ENCODE measurements at regions not wholly inside any gene's neighbourhood (a gene's known extent, or its start where the extent isn't known, plus 50 kb on each side); places are given as distances from the start of the nearest gene placed in this dataset.

GRCh38 chr16:13437413-13437795 lies 482.6 kb upstream of the ERCC4 start (continued):
- TF ChIP-seq REST (IDR thresholded peaks at IDR 0.05; ENCODE audit: low read depth) = no peak
- no peak for TF ChIP-seq RAD21 (IDR thresholded peaks at IDR 0.05; ENCODE audit: low read depth)
- TF ChIP-seq ZFX (IDR thresholded peaks at IDR 0.05) = no peak
- no peak for TF ChIP-seq EGR1 (IDR thresholded peaks at IDR 0.05; ENCODE audit: low read depth)
- no peak for TF ChIP-seq CEBPB (IDR thresholded peaks at IDR 0.05; ENCODE audit: low read depth)
- no peak for TF ChIP-seq POLR2A (IDR thresholded peaks at IDR 0.05; ENCODE audit: borderline replicate concordance, extremely low read depth, insufficient read depth, insufficient read length)
- TF ChIP-seq SRF (IDR thresholded peaks at IDR 0.05; ENCODE audit: low read depth) = no peak
- TF ChIP-seq POLR2AphosphoS5 (IDR thresholded peaks at IDR 0.05; ENCODE audit: low read depth, low read length) = no peak
- TF ChIP-seq JUND (IDR thresholded peaks at IDR 0.05) = no peak

- DNase-seq (ENCODE audit: low read depth, low spot score) (no peak), ATAC-seq (no peak)
- H2AFZ ChIP-seq (ENCODE audit: low read depth, low read length, poor library complexity, severe bottlenecking) = no peak overlapping the region
- H3K4me1 ChIP-seq (ENCODE audit: control insufficient read depth in 1 of 2, insufficient read depth in 2 of 2, low read length in 2 of 2) = no peaks in the 10 kb centered on the region
- intact Hi-C loops (cut with micrococcal nuclease) = no loop called here
- H3K4me2 ChIP-seq (ENCODE audit: low read length) = no peak overlapping the region
- no peaks in the 10 kb centered on the region for H3K27me3 ChIP-seq (ENCODE audit: insufficient read depth, low read length)
- no peaks in the 10 kb centered on the region for H3K36me3 ChIP-seq (ENCODE audit: control insufficient read depth in 1 of 2, insufficient read depth in 2 of 2, low read length in 2 of 2)
- H3K27ac ChIP-seq (ENCODE audit: low read depth, low read length) = no peak overlapping the region
- POLR2A ChIA-PET = no interaction called here
- H4K20me1 ChIP-seq (ENCODE audit: insufficient read depth) = no peaks in the 10 kb centered on the region
- no peak overlapping the region for H3K9ac ChIP-seq (ENCODE audit: low read length)
- H3K4me3 ChIP-seq (replicated peaks in 1 of 2; ENCODE audit: low read depth in 1 of 2, low read length in 2 of 2) = no peak overlapping the region
- H3K79me2 ChIP-seq (ENCODE audit: insufficient read depth, low read length) = no peaks in the 10 kb centered on the region
- BruUV-seq (replicated peaks) = no TSS peak
- RAD21 ChIA-PET (ENCODE audit: low non-redundant PET in 1 of 2, low total read pairs in 2 of 2, uncharacterized antibody in 2 of 2, unreplicated experiment in 2 of 2) = no interaction called here
- H3K9me2 ChIP-seq (ENCODE audit: insufficient read depth) = no peaks in the 10 kb centered on the region
- peaks cover 0 to 5% of the 10 kb centered on the region in 2 experiments; a peak in 1 of 4 replicates for H3K9me3 ChIP-seq (ENCODE audit: control insufficient read depth in 1 of 2, insufficient read depth in 1 of 2, low read depth in 1 of 2, low read length in 2 of 2)
- TF ChIP-seq ZFX (IDR thresholded peaks at IDR 0.05) (no peak), ATF3 (IDR thresholded peaks at IDR 0.05) (no peak), EZH2 (IDR thresholded peaks at IDR 0.05) (no peak), YY1 (IDR thresholded peaks at IDR 0.05; ENCODE audit: extremely low read depth, insufficient replicate concordance, low read depth, low read length) (no peak), FOSL1 (IDR thresholded peaks at IDR 0.05; ENCODE audit: low read depth) (no peak), ZNF274 (IDR thresholded peaks at IDR 0.05; ENCODE audit: low read depth, low read length) (no peak), ZBTB33 (IDR thresholded peaks at IDR 0.05; ENCODE audit: extremely low read depth, insufficient replicate concordance, low read length) (no peak), JUND (IDR thresholded peaks at IDR 0.05) (no peak), CTCF (IDR thresholded peaks at IDR 0.05 in 2 of 3, conservative IDR thresholded peaks at IDR 0.05 in 1 of 3; ENCODE audit: borderline replicate concordance in 1 of 3, insufficient read depth in 1 of 3, low read depth in 2 of 3, low read length in 2 of 3) (no peak), SIN3A (IDR thresholded peaks at IDR 0.05; ENCODE audit: low read depth) (no peak)
- CTCF ChIA-PET = no interaction called here
These were observed 481.9 kb upstream of the ERCC4 start for GRCh38 chr16:13438064-13438463.
